ENCODE measurements at regions not wholly inside any gene's neighbourhood (a gene's known extent, or its start where the extent isn't known, plus 50 kb on each side); places are given as distances from the start of the nearest gene placed in this dataset.

GRCh38 chr2:48874282-48874681 lies 118.8 kb upstream of the LHCGR start:
- H3K9me3 ChIP-seq: no peaks in the 10 kb centered on the region
- WGBS: 92% methylated on average over 2 of the region's 2 CpGs
- H3K36me3 ChIP-seq: no peaks in the 10 kb centered on the region
- DNase-seq (ENCODE audit: extremely low spot score): no peak
- no peaks in the 10 kb centered on the region for H3K27me3 ChIP-seq
- no peak overlapping the region for H3K4me3 ChIP-seq
- intact Hi-C loops (cut with DNase I): no loop called here
- TF ChIP-seq CTCF (IDR thresholded peaks at IDR 0.05) (no peak), EP300 (IDR thresholded peaks at IDR 0.05) (no peak)
- no peaks in the 10 kb centered on the region for H3K4me1 ChIP-seq
- no peak overlapping the region for H3K27ac ChIP-seq (replicated peaks in 1 of 4)

DNA sequence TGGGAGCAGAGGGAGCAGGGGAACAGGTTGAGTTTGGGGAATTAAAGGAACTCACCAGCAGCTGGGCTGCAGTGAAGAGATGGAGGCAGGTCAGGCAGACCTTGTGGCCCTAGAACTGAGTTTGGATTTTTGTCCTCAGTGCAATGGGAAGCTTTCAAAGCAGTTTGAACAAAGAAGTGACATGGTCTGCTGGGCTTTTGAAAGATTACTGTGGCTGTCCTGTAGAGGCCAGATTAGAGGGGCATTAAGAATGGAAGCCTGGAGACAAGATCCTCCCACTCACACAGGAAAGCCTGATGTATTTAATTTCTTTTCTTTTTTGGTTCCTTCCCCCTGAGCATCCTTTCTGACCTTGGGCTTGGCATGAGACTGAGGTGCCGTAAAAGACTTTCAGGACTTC lies 118.1 kb upstream of the LHCGR start:
- Histone ChIP-seq H3K36me3 (no peaks in the 10 kb centered on the region), H3K27me3 (no peaks in the 10 kb centered on the region), H3K4me1 (no peaks in the 10 kb centered on the region), H3K9me3 (no peaks in the 10 kb centered on the region), H3K4me3 (no peak overlapping the region), H3K27ac (replicated peaks in 1 of 4) (no peak overlapping the region)
- 95% methylated on average over 1 of the region's 1 CpG for WGBS
- intact Hi-C loops (cut with DNase I): no loop called here
- TF ChIP-seq EP300 (IDR thresholded peaks at IDR 0.05): no peak
- no peak for TF ChIP-seq CTCF (IDR thresholded peaks at IDR 0.05)
- no peak for TF ChIP-seq POLR2AphosphoS5 (IDR thresholded peaks at IDR 0.05)
- no peak for TF ChIP-seq POLR2A (IDR thresholded peaks at IDR 0.05; ENCODE audit: low read depth)
- no peak for DNase-seq (ENCODE audit: extremely low spot score)

- WGBS: 89% methylated on average over 4 of the region's 4 CpGs
- H3K27me3 ChIP-seq: no peaks in the 10 kb centered on the region
- no peaks in the 10 kb centered on the region for H3K9me3 ChIP-seq
- intact Hi-C loops (cut with DNase I): no loop called here
- H3K36me3 ChIP-seq: no peaks in the 10 kb centered on the region
- no peak overlapping the region for H3K27ac ChIP-seq (replicated peaks in 1 of 4)
- H3K4me1 ChIP-seq: no peaks in the 10 kb centered on the region
- no peak overlapping the region for H3K4me3 ChIP-seq
- TF ChIP-seq EP300 (IDR thresholded peaks at IDR 0.05) (no peak), POLR2A (IDR thresholded peaks at IDR 0.05; ENCODE audit: low read depth) (no peak), CTCF (IDR thresholded peaks at IDR 0.05) (no peak), POLR2AphosphoS5 (IDR thresholded peaks at IDR 0.05) (no peak)
- no peak for DNase-seq (ENCODE audit: extremely low spot score)
Observed at GRCh38 chr2:48870942-48871341, 115.4 kb upstream of the LHCGR start.

DNA sequence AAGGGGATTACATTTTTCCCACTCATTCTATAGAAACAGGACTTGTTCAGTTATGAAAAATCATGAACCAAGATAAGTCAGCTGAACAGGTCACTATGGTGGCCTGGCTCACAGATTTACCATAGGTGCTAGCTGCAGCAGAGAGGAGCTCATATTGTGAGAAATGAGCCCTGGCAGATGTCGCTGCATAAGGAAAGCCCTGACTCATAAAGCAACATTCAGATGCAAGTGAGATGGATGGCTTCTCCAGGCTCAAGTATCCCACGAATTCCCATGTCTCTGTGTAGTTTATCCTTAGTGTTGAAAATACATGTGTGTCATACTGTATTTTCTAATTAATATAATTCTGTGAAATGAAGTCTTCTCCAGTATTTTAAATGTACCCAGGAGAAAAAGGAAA lies 115.0 kb upstream of the LHCGR start:
- TF ChIP-seq POLR2AphosphoS5 (IDR thresholded peaks at IDR 0.05) (no peak), POLR2A (IDR thresholded peaks at IDR 0.05; ENCODE audit: low read depth) (no peak)
- Histone ChIP-seq H3K9me3 (no peaks in the 10 kb centered on the region), H3K27me3 (no peaks in the 10 kb centered on the region), H3K36me3 (no peaks in the 10 kb centered on the region), H3K4me3 (no peak overlapping the region), H3K27ac (replicated peaks in 1 of 4) (no peak overlapping the region), H3K4me1 (no peaks in the 10 kb centered on the region)
- WGBS: 50% methylated on average over 2 of the region's 2 CpGs
- intact Hi-C loops (cut with DNase I): no loop called here
- DNase-seq (ENCODE audit: extremely low spot score): no peak

- Histone ChIP-seq H3K4me1 (no peaks in the 10 kb centered on the region), H3K27me3 (no peaks in the 10 kb centered on the region), H3K9me3 (no peaks in the 10 kb centered on the region), H3K36me3 (no peaks in the 10 kb centered on the region), H3K4me3 (no peak overlapping the region), H3K27ac (replicated peaks in 1 of 4) (no peak overlapping the region)
- intact Hi-C loops (cut with DNase I): no loop called here
- 52% methylated on average over 2 of the region's 2 CpGs for WGBS
- TF ChIP-seq POLR2A (IDR thresholded peaks at IDR 0.05; ENCODE audit: low read depth): no peak
- no peak for TF ChIP-seq EP300 (IDR thresholded peaks at IDR 0.05)
- TF ChIP-seq POLR2AphosphoS5 (IDR thresholded peaks at IDR 0.05): no peak
- no peak for TF ChIP-seq CTCF (IDR thresholded peaks at IDR 0.05)
- DNase-seq (ENCODE audit: extremely low spot score): no peak
Observed at GRCh38 chr2:48865704-48866103, 110.2 kb upstream of the LHCGR start.
